ENCODE measurements at regions not wholly inside any gene's neighbourhood (a gene's known extent, or its start where the extent isn't known, plus 50 kb on each side); places are given as distances from the start of the nearest gene placed in this dataset.

- peaks cover 4 to 11% (median 11%) of the 10 kb centered on the region in 4 donors for H3K4me1 ChIP-seq
- intact Hi-C loops (cut with DNase I), result no loop called here
- no peak for DNase-seq (ENCODE audit: extremely low spot score)
- TF ChIP-seq CTCF (IDR thresholded peaks at IDR 0.05), result no peak
- TF ChIP-seq POLR2A (IDR thresholded peaks at IDR 0.05; ENCODE audit: low read depth), result no peak
- no peak for TF ChIP-seq EP300 (IDR thresholded peaks at IDR 0.05)
- TF ChIP-seq POLR2AphosphoS5 (IDR thresholded peaks at IDR 0.05), result no peak
- H3K36me3 ChIP-seq, result no peaks in the 10 kb centered on the region
- H3K27me3 ChIP-seq, result no peaks in the 10 kb centered on the region
- 94% methylated on average over 2 of the region's 2 CpGs for WGBS
- no peaks in the 10 kb centered on the region for H3K9me3 ChIP-seq
- H3K4me3 ChIP-seq, result no peak overlapping the region
- no peak overlapping the region for H3K27ac ChIP-seq (replicated peaks in 1 of 4)
These were observed 121.1 kb upstream of the RHOBTB1 start for GRCh38 chr10:61065051-61065450.

GRCh38 chr10:61064356-61064755, 120.4 kb upstream of the RHOBTB1 start:
- H3K36me3 ChIP-seq, result no peaks in the 10 kb centered on the region
- no peak for DNase-seq (ENCODE audit: extremely low spot score)
- no peak overlapping the region for H3K27ac ChIP-seq (replicated peaks in 1 of 4)
- no peaks in the 10 kb centered on the region for H3K27me3 ChIP-seq
- H3K4me3 ChIP-seq, result no peak overlapping the region
- 98% methylated on average over 4 of the region's 4 CpGs for WGBS
- intact Hi-C loops (cut with DNase I), result no loop called here
- TF ChIP-seq POLR2A (IDR thresholded peaks at IDR 0.05; ENCODE audit: low read depth) (no peak), POLR2AphosphoS5 (IDR thresholded peaks at IDR 0.05) (no peak), EP300 (IDR thresholded peaks at IDR 0.05) (no peak), CTCF (IDR thresholded peaks at IDR 0.05) (no peak)
- H3K9me3 ChIP-seq, result no peaks in the 10 kb centered on the region
- H3K4me1 ChIP-seq, result peaks cover 4 to 11% (median 11%) of the 10 kb centered on the region in 4 donors

GRCh38 chr10:61063901-61064300, 119.9 kb upstream of the RHOBTB1 start:
- no peak for DNase-seq (ENCODE audit: extremely low spot score)
- intact Hi-C loops (cut with DNase I), result no loop called here
- Histone ChIP-seq H3K27ac (replicated peaks in 1 of 4) (no peak overlapping the region), H3K4me1 (peaks cover 4 to 11% (median 11%) of the 10 kb centered on the region in 4 donors), H3K9me3 (no peaks in the 10 kb centered on the region), H3K27me3 (no peaks in the 10 kb centered on the region), H3K36me3 (no peaks in the 10 kb centered on the region), H3K4me3 (no peak overlapping the region)
- TF ChIP-seq CTCF (IDR thresholded peaks at IDR 0.05) (no peak), EP300 (IDR thresholded peaks at IDR 0.05) (no peak), POLR2AphosphoS5 (IDR thresholded peaks at IDR 0.05) (no peak), POLR2A (IDR thresholded peaks at IDR 0.05; ENCODE audit: low read depth) (no peak)
- 50% methylated on average over 1 of the region's 1 CpG for WGBS

- WGBS, result 43% methylated on average over 3 of the region's 3 CpGs
- no peak for TF ChIP-seq EP300 (IDR thresholded peaks at IDR 0.05)
- TF ChIP-seq POLR2AphosphoS5 (IDR thresholded peaks at IDR 0.05), result no peak
- no peak for TF ChIP-seq CTCF (IDR thresholded peaks at IDR 0.05)
- no peak for TF ChIP-seq POLR2A (IDR thresholded peaks at IDR 0.05; ENCODE audit: low read depth)
These were observed 119.0 kb upstream of the RHOBTB1 start for GRCh38 chr10:61063034-61063433.

GRCh38 chr10:61061923-61062504, 118.0 kb upstream of the RHOBTB1 start:
- 79% methylated on average over 6 of the region's 6 CpGs for WGBS

More at GRCh38 chr10:61063034-61063433, 119.0 kb upstream of the RHOBTB1 start:
- Histone ChIP-seq H3K4me1 (peaks cover 0 to 11% (median 11%) of the 10 kb centered on the region in 4 donors), H3K27me3 (no peaks in the 10 kb centered on the region), H3K9me3 (peaks cover 0 to 3% (median 0%) of the 10 kb centered on the region in 4 donors), H3K36me3 (no peaks in the 10 kb centered on the region), H3K27ac (replicated peaks in 1 of 4) (no peak overlapping the region), H3K4me3 (no peak overlapping the region)
- intact Hi-C loops (cut with DNase I), result no loop called here
- DNase-seq (ENCODE audit: extremely low spot score), result no peak

More at GRCh38 chr10:61061923-61062504, 118.0 kb upstream of the RHOBTB1 start:
- intact Hi-C loops (cut with DNase I), result no loop called here
- TF ChIP-seq EP300 (IDR thresholded peaks at IDR 0.05) (no peak), POLR2A (IDR thresholded peaks at IDR 0.05; ENCODE audit: low read depth) (no peak), POLR2AphosphoS5 (IDR thresholded peaks at IDR 0.05) (no peak), CTCF (IDR thresholded peaks at IDR 0.05) (no peak)
- H3K4me1 ChIP-seq, result peaks cover 0 to 11% (median 11%) of the 10 kb centered on the region in 4 donors
- H3K27ac ChIP-seq (replicated peaks in 1 of 4), result no peak overlapping the region
- H3K9me3 ChIP-seq, result peaks cover 0 to 3% (median 0%) of the 10 kb centered on the region in 4 donors
- no peaks in the 10 kb centered on the region for H3K36me3 ChIP-seq
- H3K27me3 ChIP-seq, result no peaks in the 10 kb centered on the region
- H3K4me3 ChIP-seq, result no peak overlapping the region
- DNase-seq (ENCODE audit: extremely low spot score), result no peak
